Activated naive CD4-positive, alpha-beta T cell treated with anti-CD3 and anti-CD28 coated beads, Interleukin-2, amount 10 ng/mL, durations not matched to agents 7 days and 5 days (primary cell): ENCODE measurements at regions not wholly inside any gene's neighbourhood (a gene's known extent, or its start where the extent isn't known, plus 50 kb on each side); places are given as distances from the start of the nearest gene placed in this dataset.

Experiments
- CTCF ChIA-PET: fragments of 350-600 bp; sonication (Branson Sonifier 250); formaldehyde crosslinking; loops from one replicate; lab custom pipeline; 2021; ENCODE audit warnings: antibody characterized with exemption; lab: Charles Lee
- DNase-seq: peaks from one replicate; pipeline ENCODE4 v3.0.0-alpha.2; 2020
- H3K27ac Mint-ChIP-seq: one replicate; pipeline ENCODE4 v1.8.0; 2021; ENCODE audit warnings: mild to moderate bottlenecking, moderate library complexity, mixed read lengths
- H3K27me3 Mint-ChIP-seq: one replicate; pipeline ENCODE4 v1.8.0; 2021; ENCODE audit warnings: mild to moderate bottlenecking, mixed read lengths
- H3K36me3 Mint-ChIP-seq: one replicate; pipeline ENCODE4 v1.8.0; 2021; ENCODE audit warnings: mixed read lengths
- H3K4me1 Mint-ChIP-seq: one replicate; pipeline ENCODE4 v1.8.0; 2021; ENCODE audit warnings: mixed read lengths
- H3K4me3 Mint-ChIP-seq: one replicate; pipeline ENCODE4 v1.8.0; 2021; ENCODE audit warnings: mild to moderate bottlenecking, moderate library complexity, mixed read lengths
- H3K9me3 Mint-ChIP-seq: one replicate; pipeline ENCODE4 v1.8.0; 2021; ENCODE audit warnings: mixed read lengths

- CTCF ChIA-PET, result no interaction called here
- Mint-ChIP-seq H3K27me3 (peaks cover 16% of the 10 kb centered on the region), H3K4me1 (no peaks in the 10 kb centered on the region), H3K36me3 (no peaks in the 10 kb centered on the region), H3K27ac (no peak overlapping the region), H3K4me3 (no peak overlapping the region), H3K9me3 (no peaks in the 10 kb centered on the region)
- no peak for DNase-seq
Observed at GRCh38 chr15:29887721-29888120, 65.5 kb upstream of the TJP1 start.

- Mint-ChIP-seq H3K36me3 (no peaks in the 10 kb centered on the region), H3K9me3 (no peaks in the 10 kb centered on the region), H3K27me3 (peaks cover 11% of the 10 kb centered on the region), H3K4me1 (no peaks in the 10 kb centered on the region), H3K27ac (no peak overlapping the region), H3K4me3 (no peak overlapping the region)
- no peak for DNase-seq
- CTCF ChIA-PET, result interaction anchor here (0.7 kb wide), 1 partner anchor 41 kb away, joined by 3 read pairs; no protein-coding TSS in a partner anchor
Observed at GRCh38 chr15:29885183-29885582, 62.9 kb upstream of the TJP1 start.

- Mint-ChIP-seq H3K4me3 (no peak overlapping the region), H3K36me3 (no peaks in the 10 kb centered on the region), H3K4me1 (no peaks in the 10 kb centered on the region), H3K27me3 (no peaks in the 10 kb centered on the region), H3K9me3 (no peaks in the 10 kb centered on the region), H3K27ac (no peak overlapping the region)
- CTCF ChIA-PET, result no interaction called here
- no peak for DNase-seq
Observed at GRCh38 chr15:29883126-29883525, 60.9 kb upstream of the TJP1 start.

GRCh38 chr15:29880886-29881285 is 58.6 kb upstream of the TJP1 start:
- Mint-ChIP-seq H3K36me3 (no peaks in the 10 kb centered on the region), H3K27me3 (peaks cover 4% of the 10 kb centered on the region), H3K4me3 (no peak overlapping the region), H3K4me1 (no peaks in the 10 kb centered on the region), H3K9me3 (no peaks in the 10 kb centered on the region), H3K27ac (no peak overlapping the region)
- no peak for DNase-seq
- CTCF ChIA-PET, result no interaction called here

GRCh38 chr15:29880341-29880740 is 58.1 kb upstream of the TJP1 start:
- CTCF ChIA-PET, result no interaction called here
- H3K36me3 Mint-ChIP-seq, result no peaks in the 10 kb centered on the region
- H3K4me1 Mint-ChIP-seq, result no peaks in the 10 kb centered on the region
- H3K27ac Mint-ChIP-seq, result no peak overlapping the region
- no peaks in the 10 kb centered on the region for H3K9me3 Mint-ChIP-seq
- DNase-seq, result no peak
- H3K4me3 Mint-ChIP-seq, result no peak overlapping the region
- H3K27me3 Mint-ChIP-seq, result peaks cover 4% of the 10 kb centered on the region

- Mint-ChIP-seq H3K4me1 (no peaks in the 10 kb centered on the region), H3K36me3 (no peaks in the 10 kb centered on the region), H3K9me3 (no peaks in the 10 kb centered on the region), H3K27me3 (peaks cover 11% of the 10 kb centered on the region), H3K27ac (no peak overlapping the region), H3K4me3 (no peak overlapping the region)
- CTCF ChIA-PET, result no interaction called here
- no peak for DNase-seq
Observed at GRCh38 chr15:29874977-29875376, 52.7 kb upstream of the TJP1 start.

- H3K4me3 Mint-ChIP-seq, result no peak overlapping the region
- no peak for DNase-seq
- no peak overlapping the region for H3K27ac Mint-ChIP-seq
- no peaks in the 10 kb centered on the region for H3K9me3 Mint-ChIP-seq
- H3K4me1 Mint-ChIP-seq, result no peaks in the 10 kb centered on the region
- CTCF ChIA-PET, result no interaction called here
- no peaks in the 10 kb centered on the region for H3K36me3 Mint-ChIP-seq
- H3K27me3 Mint-ChIP-seq, result peaks cover 11% of the 10 kb centered on the region
Observed at GRCh38 chr15:29873947-29874411, 51.7 kb upstream of the TJP1 start.

GRCh38 chr15:29873264-29873663 is 51.0 kb upstream of the TJP1 start:
- CTCF ChIA-PET, result no interaction called here
- Mint-ChIP-seq H3K4me1 (no peaks in the 10 kb centered on the region), H3K9me3 (no peaks in the 10 kb centered on the region), H3K36me3 (no peaks in the 10 kb centered on the region), H3K4me3 (no peak overlapping the region), H3K27ac (no peak overlapping the region), H3K27me3 (peaks cover 11% of the 10 kb centered on the region)
- DNase-seq, result no peak

- no peak overlapping the region for H3K4me3 Mint-ChIP-seq
- H3K4me1 Mint-ChIP-seq, result no peaks in the 10 kb centered on the region
- no peak for DNase-seq
- CTCF ChIA-PET, result no interaction called here
- no peaks in the 10 kb centered on the region for H3K9me3 Mint-ChIP-seq
- no peaks in the 10 kb centered on the region for H3K36me3 Mint-ChIP-seq
- H3K27ac Mint-ChIP-seq, result no peak overlapping the region
- peaks cover 11% of the 10 kb centered on the region for H3K27me3 Mint-ChIP-seq
Observed at GRCh38 chr15:29872716-29873115, 50.4 kb upstream of the TJP1 start.
